HG02763 (cell line): ENCODE measurements at regions not wholly inside any gene's neighbourhood (a gene's known extent, or its start where the extent isn't known, plus 50 kb on each side); places are given as distances from the start of the nearest gene placed in this dataset.
"Not testable (repeated sequence)": the region's sequence is repeated elsewhere in the genome, so short reads cannot be mapped to it uniquely, and the experiment has no call there.

Experiments
- ATAC-seq: cut with Tn5 transposase; IDR thresholded peaks from one replicate; pipeline ENCODE4 v1.9.1; 2021; ENCODE audit warnings: mild to moderate bottlenecking, moderate library complexity; ENCODE audit not compliant: unreplicated experiment

DNA sequence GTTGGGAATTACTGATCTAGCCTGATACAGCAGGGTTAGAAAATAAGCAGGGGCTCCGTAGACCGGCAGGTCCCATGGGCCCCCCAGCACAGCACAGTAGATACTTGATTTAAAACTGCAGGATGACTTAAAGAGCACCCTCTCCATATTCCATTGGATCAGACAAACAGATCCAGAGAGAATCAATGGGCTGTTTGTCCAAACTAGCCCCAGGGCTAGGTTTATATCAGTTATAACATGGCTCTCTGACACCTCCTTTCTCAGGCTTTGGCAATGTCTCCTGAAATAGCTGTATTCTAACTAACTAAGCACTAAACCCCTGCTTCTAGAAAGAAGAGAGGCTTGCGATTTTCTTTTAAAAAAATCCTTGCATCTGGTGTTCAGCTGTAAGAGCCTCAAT lies 100.4 kb upstream of the GALNT18 start:
- ATAC-seq, result no peak

DNA sequence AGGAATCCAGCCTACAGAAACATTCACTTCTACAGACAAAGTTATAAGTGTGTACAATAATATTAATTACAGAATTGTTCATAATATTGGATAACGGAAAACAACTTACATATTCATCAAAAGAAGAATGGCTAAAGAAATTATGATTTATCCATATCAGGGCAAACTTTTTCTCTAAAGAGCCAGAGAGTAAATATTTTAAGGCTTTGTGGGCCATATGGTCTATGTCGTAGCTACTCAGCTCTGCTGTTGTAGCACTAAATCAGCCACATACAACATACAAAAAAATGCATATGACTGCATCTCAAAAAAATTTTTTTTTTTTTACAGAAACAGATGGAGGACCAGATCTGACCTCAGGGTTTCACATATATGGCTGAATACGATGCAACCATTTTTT lies 96.7 kb upstream of the GALNT18 start:
- no peak for ATAC-seq

DNA sequence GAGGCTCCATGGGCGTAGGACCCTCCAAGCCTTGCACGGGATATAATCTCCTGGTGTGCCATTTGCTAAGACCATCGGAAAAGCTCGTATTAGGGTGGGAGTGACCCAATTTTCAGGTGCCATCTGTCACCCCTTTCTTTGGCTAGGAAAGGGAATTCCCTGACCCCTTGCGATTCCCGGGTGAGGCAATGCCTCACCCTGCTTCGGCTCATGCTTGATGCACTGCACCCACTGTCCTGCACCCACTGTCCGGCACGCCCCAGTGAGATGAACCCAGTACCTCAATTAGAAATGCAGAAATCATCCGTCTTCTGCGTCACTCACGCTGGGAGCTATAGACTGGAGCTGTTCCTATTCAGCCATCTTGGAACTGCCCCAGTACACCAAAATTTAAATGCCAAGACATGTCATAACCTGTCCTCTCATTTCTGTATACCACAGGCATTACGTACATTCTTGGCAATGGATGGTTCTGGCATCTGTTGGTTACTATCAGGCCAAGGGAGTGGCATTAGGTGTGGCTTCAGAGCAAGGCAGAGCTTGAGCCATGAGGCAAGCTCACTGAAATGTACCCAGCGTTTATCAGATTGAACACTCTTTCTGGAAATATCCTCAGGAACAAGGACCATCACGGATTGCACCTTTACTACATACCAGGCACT lies 95.4 kb upstream of the GALNT18 start:
- ATAC-seq, result no peak

DNA sequence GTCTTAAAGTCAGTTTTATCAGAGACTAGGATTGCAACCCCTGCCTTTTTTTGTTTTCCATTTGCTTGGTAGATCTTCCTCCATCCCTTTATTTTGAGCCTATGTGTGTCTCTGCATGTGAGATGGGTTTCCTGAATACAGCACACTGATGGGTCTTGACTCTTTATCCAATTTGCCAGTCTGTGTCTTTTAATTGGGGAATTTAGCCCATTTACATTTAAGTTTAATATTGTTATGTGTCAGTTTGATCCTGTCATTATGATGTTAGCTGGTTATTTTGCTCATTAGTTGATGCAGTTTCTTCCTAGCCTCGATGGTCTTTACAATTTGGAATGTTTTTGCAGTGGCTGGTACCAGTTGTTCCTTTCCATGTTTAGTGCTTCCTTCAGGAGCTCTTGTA lies 93.3 kb upstream of the GALNT18 start:
- ATAC-seq, result not testable (repeated sequence)

DNA sequence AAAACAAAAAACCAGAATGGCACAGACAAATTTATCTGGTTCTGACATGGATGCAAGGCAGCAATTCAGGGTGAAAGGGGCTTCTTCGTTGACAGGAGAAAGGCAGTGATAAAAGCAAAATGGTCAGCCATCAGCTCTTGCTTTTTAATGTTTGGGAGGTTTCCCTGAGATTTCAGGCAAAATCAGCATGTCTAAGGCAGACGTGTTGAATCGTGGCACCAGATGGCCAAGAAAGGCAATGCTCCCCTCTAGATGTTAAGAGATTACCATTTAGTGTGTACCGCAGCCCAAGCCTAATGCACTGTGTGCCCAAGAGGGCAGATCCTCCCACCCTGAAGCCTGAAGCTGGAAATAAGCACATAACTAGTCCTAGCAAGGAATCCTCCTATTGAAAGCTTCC lies 88.8 kb upstream of the GALNT18 start:
- no peak for ATAC-seq

DNA sequence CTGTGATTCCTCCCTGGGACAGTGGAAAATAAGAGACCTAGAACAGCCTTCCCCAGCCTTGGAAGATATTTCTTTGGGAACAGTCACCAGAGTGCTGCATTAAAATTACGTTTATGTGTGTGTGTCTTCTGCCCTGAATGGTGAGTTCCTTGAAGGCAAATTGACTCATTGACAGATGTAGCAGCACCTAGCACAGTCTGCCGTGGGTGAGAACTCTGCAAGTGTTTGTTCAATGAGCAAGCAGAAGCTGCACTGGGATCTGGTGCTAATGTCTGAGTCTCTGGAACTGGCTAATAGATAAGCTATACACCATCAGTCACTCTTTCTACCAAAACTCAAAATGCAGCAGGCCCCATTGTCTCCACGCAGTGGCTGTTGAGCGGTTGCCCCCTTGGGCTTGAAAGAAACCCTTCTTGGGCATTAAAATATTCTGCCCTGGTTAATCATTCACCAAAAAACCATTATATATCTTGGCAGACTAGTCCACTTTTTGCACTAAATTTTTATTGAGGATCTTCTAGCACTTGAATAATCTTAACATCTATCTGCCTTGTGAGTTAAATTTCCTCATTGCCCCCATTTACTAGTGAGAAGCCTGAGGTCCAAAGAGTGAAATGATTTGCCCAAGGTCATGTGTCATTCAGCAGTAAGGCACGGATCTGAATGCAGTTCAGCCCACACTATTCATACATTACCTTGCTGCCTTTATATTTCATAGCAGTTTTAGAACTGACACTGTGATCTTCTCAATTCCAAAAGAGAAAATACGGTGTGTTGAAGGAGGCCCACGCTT lies 87.8 kb upstream of the GALNT18 start:
- ATAC-seq, result no peak

DNA sequence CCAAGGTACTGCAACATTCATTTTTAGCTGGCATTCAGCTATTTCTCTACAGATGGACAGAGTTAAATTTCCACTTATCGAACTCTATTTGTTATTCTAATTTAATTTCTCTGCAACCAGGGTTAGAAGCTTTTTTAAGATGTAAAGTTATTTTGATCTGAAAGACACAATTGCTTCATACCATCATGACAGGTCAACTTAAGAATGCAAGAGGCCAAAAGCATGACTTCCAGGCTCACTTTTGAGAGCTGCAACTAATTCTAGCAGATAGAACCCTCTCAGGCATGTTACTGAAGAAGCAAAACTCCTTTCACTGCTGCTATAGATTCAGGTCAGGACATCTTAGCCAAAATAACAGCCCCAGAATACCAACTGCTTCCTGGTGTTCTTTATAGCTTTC lies 86.5 kb upstream of the GALNT18 start:
- ATAC-seq, result no peak

DNA sequence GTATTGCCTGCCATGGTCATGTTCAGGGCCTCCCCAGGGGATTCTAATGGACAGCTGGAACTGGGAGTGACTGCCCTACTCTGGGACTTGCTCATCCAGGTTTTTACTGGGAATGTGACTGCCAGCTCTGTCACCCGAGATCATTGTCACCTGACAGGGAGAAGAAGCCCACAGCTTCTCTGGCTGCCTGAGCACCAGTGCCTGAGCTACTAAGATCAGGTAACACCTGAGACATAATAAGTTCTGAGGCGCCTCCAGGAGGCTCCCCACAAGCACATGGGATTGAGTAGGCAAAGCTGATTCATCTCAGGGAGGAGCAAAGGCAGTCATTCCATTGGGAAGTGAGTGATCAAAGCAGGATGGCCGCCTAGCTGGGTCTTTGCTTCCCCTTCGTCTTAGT lies 84.2 kb upstream of the GALNT18 start:
- ATAC-seq, result no peak

DNA sequence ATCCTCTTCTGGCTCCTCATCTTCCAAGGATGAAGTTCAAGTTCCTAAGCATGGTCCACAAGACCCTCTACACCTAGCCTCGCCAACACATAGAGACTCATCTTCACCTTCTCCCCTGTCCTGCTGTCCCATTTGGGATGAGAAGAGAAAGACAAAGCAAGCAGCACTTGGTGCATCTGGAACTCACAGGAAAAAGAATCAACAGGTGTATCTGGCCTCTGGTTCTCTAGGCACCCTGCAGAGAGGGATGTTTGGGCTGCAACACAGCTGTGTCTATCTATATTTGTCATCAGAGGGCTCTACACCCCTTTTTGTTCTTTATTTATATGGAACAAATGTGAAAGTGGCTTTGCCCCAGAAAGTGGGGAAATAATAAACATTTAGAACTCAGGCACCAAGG lies 82.1 kb upstream of the GALNT18 start:
- ATAC-seq, result no peak

DNA sequence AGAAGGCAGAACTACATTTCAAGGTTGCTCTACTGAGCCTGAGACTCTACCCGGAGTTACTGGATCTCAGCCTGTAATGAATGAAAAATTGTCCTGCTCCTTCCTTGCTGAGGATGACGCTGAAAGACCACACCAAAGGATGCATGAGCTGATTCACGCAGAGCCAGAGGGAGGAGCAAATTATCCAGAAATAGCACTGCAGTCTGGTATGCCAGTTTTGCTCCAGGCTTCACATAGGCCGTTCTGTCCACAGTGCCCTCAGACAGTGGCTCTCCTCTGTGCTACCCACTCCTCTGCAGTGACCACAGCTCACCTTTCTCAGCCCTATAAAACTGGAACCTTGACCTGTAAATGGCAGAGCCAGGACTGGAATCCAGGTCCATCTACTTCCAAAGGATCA lies 79.3 kb upstream of the GALNT18 start:
- no peak for ATAC-seq

DNA sequence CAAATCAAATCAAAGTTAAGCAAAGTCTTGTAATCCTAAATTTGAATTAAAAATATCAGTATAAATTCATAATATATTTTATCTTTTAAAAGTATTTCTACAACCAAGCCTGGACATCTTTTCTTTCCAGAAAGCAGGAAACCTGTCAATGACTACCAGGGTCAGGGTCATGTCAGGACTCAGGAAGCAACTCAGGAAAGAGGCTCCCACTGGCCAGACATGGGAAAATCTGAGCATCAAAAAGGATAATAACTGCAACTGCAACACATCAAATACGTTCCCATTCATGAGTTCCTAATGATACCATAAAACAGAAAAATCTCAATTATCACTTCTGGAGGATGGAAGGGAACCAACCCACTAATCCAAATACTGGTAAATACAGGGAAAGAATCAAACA lies 76.0 kb upstream of the GALNT18 start:
- ATAC-seq, result no peak

DNA sequence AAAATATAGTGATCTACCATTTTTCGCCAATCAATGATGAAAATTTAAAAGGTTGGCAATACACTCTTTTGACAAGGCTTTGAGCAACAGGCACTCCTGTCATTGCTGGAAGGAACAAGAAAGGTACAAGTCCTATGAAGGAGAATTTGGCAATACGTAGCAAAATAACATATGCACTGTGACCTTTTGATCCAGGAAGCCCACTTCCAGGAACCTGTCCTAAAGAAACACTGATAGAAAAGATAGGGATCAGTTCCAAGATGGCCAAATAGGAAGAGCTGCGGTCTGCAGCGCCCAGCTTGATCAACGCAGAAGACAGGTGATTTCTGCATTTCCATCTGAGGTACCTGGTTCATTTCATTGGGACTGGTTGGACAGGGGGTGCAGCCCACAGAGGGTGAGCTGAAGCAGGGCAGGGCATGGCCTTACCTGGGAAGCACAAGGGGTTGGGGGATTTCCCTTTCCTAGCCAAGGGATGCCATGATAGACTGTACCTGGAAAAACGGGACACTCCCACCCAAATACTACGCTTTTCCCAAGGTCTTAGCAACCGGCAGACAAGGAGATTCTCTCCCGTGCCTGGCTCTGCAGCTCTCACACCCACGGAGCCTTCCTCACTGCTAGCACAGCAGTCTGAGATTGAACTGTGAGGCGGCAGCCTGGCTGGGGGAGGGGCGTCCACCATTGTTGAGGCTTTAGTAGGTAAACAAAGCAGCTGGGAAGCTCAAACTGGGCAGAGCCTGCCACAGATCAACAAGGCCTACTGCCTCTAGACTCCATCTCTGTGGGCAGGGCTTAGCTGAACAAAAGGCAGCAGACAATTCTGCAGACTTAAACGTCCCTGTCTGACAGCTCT lies 69.7 kb upstream of the GALNT18 start:
- no peak for ATAC-seq

DNA sequence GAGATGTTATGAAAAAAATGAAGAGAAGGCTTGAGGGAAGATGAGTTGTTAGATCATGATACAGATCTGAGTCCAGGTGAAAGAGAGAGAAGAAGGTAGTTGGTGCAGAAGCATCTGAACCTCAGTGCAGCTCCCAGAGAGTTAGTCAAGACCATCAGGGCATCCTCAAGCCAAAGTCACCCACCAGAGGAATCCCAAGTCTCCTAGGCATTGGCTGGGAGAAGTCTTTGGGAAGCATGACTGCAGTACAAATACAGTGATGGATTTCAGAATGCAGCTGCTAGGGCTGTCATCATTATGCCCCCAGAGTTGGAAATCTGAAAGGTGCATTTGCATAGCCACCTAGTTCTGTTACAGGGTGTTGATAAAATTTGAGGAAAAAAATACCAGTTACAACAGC lies 59.7 kb upstream of the GALNT18 start:
- no peak for ATAC-seq

DNA sequence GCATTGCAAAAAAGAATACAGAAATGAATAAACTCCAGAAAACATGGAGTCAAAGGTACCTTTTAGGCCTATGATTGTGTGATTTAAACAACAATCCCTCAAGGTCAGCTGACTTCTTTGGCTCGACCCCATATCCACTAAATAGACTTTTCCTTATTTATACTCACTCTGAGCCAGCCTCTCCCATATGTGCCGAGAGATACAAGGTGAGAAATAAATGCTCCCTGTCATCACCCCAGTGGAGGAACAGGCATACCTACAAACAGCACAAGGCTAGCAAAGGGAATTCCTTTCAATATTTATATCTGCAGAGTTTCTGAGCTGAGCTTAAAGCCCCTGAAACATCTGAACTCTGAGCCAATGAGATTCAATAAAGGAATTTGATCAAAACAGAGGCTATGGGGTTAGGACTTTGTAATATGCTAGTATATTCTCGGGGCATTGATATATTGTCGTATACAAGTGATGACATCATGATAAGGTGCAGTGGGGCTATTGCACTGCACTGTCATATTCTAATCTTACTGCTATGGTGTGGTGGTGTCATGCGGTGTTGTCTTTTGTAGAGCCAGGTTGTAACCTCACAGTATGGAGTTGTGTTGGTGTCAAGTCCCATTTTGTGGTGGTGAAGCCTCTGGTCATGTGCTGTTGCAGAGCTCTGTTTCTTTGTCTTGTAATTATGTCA lies 56.0 kb upstream of the GALNT18 start:
- ATAC-seq, result no peak

DNA sequence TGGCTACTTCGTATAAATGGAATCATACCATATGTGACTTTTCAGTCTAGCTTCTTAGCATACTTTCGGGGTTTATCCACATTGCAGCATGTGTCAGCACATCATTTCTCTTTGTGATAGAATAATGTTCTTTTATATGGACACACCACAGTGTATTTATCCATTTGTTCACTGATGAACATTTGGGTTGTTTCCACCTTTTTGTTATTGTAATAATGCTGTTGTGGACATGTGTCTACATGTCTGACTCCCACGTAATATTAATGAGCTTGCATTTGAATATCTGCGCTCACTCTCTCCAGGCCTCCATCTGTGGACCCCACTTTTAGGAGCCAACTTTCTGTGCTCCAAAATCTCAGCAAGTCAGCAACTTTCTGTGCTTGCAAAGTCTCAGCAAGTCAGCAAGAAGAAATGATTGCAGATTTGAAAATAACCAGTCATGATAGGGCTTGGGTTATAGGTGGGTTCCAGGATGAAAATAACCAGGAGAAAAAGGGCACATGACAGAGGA lies 53.9 kb upstream of the GALNT18 start:
- no peak for ATAC-seq

DNA sequence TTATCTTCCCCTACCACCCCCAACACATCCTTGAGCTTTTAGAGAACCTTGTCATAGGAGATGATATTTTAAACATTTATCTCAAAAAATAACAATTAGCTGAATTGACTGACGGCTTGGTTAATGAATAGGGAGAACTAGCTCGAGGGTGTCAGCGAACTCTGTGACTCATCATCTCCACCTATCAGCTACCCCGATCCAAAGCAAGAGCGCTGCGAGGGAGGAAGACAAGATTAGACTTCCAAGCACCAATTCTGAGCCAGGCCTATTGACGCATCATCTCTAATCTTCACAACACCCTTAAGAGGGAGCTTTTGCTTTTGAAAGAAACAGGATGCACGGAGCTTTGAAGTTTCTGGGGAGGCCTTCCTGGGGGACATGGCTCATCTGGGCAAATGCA lies 51.0 kb upstream of the GALNT18 start:
- no peak for ATAC-seq

DNA sequence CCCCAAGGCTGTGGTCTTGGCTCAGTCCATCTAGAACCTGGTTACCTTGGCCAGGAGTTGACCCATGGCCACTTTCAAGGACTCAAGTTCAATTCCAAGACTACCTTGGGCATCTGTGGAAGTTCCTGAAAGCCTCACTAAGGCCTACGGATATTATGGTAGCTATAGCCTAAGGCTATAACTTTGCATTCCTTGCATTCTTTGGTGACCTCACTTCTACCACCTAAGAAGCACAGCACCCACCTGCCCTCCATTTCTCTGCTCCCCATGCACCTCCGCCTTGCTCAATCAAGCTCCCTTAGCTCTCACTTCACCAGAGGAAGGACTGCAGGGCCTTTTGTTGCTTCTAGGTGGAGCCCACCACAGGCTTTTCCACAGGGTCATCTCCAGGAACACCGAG lies 50.3 kb upstream of the GALNT18 start:
- no peak for ATAC-seq
